ENCODE measurements at regions not wholly inside any gene's neighbourhood (a gene's known extent, or its start where the extent isn't known, plus 50 kb on each side); places are given as distances from the start of the nearest gene placed in this dataset.
"Not testable (repeated sequence)": the region's sequence is repeated elsewhere in the genome, so short reads cannot be mapped to it uniquely, and the experiment has no call there.

DNA sequence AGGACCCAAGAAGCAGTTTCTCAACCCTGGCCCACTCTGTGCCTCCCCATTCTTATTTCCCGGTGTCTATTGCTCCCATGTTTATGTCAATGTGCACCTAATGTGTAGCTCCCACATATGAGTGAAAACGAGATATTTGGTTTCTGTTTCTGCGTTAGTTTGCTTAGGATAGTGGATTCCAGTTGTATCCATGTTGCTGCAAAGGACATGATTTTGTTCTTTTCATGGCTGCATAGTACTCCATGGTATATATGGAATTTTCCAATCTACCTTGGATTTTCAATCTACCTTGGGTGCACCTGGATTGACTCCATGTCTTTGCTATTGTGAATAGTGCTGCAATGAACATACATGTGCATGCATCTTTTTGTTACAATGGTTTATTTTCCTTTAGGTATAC, 119.8 kb upstream of the CTSV start:
- TF ChIP-seq, protein P1, sequence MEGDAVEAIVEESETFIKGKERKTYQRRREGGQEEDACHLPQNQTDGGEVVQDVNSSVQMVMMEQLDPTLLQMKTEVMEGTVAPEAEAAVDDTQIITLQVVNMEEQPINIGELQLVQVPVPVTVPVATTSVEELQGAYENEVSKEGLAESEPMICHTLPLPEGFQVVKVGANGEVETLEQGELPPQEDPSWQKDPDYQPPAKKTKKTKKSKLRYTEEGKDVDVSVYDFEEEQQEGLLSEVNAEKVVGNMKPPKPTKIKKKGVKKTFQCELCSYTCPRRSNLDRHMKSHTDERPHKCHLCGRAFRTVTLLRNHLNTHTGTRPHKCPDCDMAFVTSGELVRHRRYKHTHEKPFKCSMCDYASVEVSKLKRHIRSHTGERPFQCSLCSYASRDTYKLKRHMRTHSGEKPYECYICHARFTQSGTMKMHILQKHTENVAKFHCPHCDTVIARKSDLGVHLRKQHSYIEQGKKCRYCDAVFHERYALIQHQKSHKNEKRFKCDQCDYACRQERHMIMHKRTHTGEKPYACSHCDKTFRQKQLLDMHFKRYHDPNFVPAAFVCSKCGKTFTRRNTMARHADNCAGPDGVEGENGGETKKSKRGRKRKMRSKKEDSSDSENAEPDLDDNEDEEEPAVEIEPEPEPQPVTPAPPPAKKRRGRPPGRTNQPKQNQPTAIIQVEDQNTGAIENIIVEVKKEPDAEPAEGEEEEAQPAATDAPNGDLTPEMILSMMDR (IDR thresholded peaks at IDR 0.05) = not testable (repeated sequence)
- not testable (repeated sequence) for TF ChIP-seq POLR2A, EP300 (IDR thresholded peaks at IDR 0.05)
